ENCODE measurements at regions not wholly inside any gene's neighbourhood (a gene's known extent, or its start where the extent isn't known, plus 50 kb on each side); places are given as distances from the start of the nearest gene placed in this dataset.
"Not testable (repeated sequence)": the region's sequence is repeated elsewhere in the genome, so short reads cannot be mapped to it uniquely, and the experiment has no call there.

GRCh38 chr16:29297144-29297808, 109.2 kb downstream of the NPIPB11 start:
- TF ChIP-seq CTCF, POLR2A (IDR thresholded peaks at IDR 0.05): not testable (repeated sequence)
